ENCODE measurements at regions not wholly inside any gene's neighbourhood (a gene's known extent, or its start where the extent isn't known, plus 50 kb on each side); places are given as distances from the start of the nearest gene placed in this dataset.

DNA sequence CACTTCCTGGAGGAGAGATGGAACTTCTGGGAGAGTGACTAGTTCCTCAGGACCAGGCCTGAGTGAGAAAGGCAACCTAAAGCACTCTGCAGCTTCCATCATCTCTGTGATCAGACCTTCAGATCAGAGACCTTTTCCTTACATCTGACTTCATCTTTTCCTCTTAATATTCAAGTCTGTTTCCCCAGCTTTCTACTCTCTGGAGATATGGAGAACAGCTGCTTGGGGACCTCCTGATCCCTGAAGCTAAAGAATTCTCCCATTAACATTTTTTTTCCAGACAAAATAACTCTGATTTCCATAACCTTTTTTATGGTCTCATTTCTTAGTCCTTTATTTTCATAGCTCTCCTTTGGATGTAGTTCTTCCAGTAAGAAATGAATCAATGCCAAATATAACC is 133.4 kb upstream of the FNDC3A start:
- TF ChIP-seq, protein P1, sequence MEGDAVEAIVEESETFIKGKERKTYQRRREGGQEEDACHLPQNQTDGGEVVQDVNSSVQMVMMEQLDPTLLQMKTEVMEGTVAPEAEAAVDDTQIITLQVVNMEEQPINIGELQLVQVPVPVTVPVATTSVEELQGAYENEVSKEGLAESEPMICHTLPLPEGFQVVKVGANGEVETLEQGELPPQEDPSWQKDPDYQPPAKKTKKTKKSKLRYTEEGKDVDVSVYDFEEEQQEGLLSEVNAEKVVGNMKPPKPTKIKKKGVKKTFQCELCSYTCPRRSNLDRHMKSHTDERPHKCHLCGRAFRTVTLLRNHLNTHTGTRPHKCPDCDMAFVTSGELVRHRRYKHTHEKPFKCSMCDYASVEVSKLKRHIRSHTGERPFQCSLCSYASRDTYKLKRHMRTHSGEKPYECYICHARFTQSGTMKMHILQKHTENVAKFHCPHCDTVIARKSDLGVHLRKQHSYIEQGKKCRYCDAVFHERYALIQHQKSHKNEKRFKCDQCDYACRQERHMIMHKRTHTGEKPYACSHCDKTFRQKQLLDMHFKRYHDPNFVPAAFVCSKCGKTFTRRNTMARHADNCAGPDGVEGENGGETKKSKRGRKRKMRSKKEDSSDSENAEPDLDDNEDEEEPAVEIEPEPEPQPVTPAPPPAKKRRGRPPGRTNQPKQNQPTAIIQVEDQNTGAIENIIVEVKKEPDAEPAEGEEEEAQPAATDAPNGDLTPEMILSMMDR (IDR thresholded peaks at IDR 0.05; ENCODE audit: borderline replicate concordance, extremely low read depth, low read length, poor library complexity, severe bottlenecking) = no peak
- no peak for TF ChIP-seq EZH2 (IDR thresholded peaks at IDR 0.05; ENCODE audit: borderline replicate concordance, low read depth, low read length, severe bottlenecking)
